HEK293 (cell line): ENCODE measurements at regions not wholly inside any gene's neighbourhood (a gene's known extent, or its start where the extent isn't known, plus 50 kb on each side); places are given as distances from the start of the nearest gene placed in this dataset.
"Not testable (repeated sequence)": the region's sequence is repeated elsewhere in the genome, so short reads cannot be mapped to it uniquely, and the experiment has no call there.

Source experiments
- CTCF ChIA-PET: fragments of 350-600 bp; formaldehyde crosslinking; extraction: SDS; loops from one replicate; lab custom pipeline; 2021; ENCODE audit warnings: antibody characterized with exemption; lab: Yijun Ruan, JAX
- POLR2A ChIA-PET: fragments of 300-600 bp; formaldehyde crosslinking; extraction: SDS; loops from one replicate; lab custom pipeline; 2020; ENCODE audit warnings: antibody characterized with exemption, inconsistent platforms; lab: Yijun Ruan, JAX
- H3K27ac ChIP-seq: fragments of 200-500 bp; sonication (Bioruptor generic); 2 replicates; pipeline ENCODE4 v1.5.1; 2014; ENCODE audit warnings: low read depth, low read length, control low read depth, inconsistent platforms; ENCODE audit errors: extremely low read depth
- H3K36me3 ChIP-seq, 2 experiments: fragments of 200-500 bp in 1 of 2; sonication (Bioruptor generic) in 1 of 2; 1 replicate in 1 of 2; 2 replicates in 1 of 2; pipeline ENCODE4 v1.5.1; 2014 to 2017; ENCODE audit warnings: inconsistent platforms in 2 of 2, low read length in 2 of 2; ENCODE audit not compliant: control insufficient read depth in 2 of 2, insufficient read depth in 1 of 2
- H3K4me1 ChIP-seq: fragments of 200-500 bp; sonication (Bioruptor generic); 2 replicates; pipeline ENCODE4 v1.5.1; 2014; ENCODE audit warnings: mild to moderate bottlenecking, low read length, inconsistent platforms; ENCODE audit not compliant: control insufficient read depth, insufficient read depth
- H3K4me3 ChIP-seq: 2 replicates; pipeline ENCODE4 v1.5.1; 2011; ENCODE audit warnings: low read depth, mild to moderate bottlenecking, control low read depth, low read length, moderate library complexity
- H3K9me3 ChIP-seq: fragments of 200-500 bp; sonication (Bioruptor generic); 2 replicates; pipeline ENCODE4 v1.5.1; 2014; ENCODE audit warnings: low read depth, low read length, inconsistent platforms; ENCODE audit not compliant: control insufficient read depth, insufficient read depth
- GLI2 ChIP-seq: fragments of 450-650 bp; formaldehyde crosslinking; IDR thresholded peaks from 2 replicates; pipeline ENCODE4; 2017; ENCODE audit warnings: missing biosample characterization, missing genetic modification characterization, low read depth, borderline replicate concordance
- KLF10 ChIP-seq: fragments of 450-650 bp; IDR thresholded peaks from 2 replicates; pipeline ENCODE4 v1.5.1; 2018; ENCODE audit warnings: missing biosample characterization, mild to moderate bottlenecking, missing genetic modification characterization
- PBX3 ChIP-seq: sonication (generic); formaldehyde crosslinking; IDR thresholded peaks from 2 replicates; pipeline ENCODE4 v1.8.1; 2022; ENCODE audit warnings: mild to moderate bottlenecking, moderate library complexity, missing genetic modification reagents
- SETDB1 ChIP-seq: IDR thresholded peaks from one replicate; pipeline ENCODE4 v1.6.1; 2017; ENCODE audit warnings: mild to moderate bottlenecking, low read length, moderate library complexity, mixed read lengths; ENCODE audit not compliant: insufficient read length
- TSHZ1 ChIP-seq: fragments of 450-650 bp; formaldehyde crosslinking; IDR thresholded peaks from 2 replicates; pipeline ENCODE4 v1.5.1; 2016; ENCODE audit warnings: missing biosample characterization, missing genetic modification characterization, borderline replicate concordance
- WT1 ChIP-seq: fragments of 450-650 bp; formaldehyde crosslinking; IDR thresholded peaks from 2 replicates; pipeline ENCODE4 v1.5.1; 2016; ENCODE audit warnings: missing biosample characterization, missing genetic modification characterization
- ZNF114 ChIP-seq: fragments of 450-650 bp; formaldehyde crosslinking; IDR thresholded peaks from 2 replicates; pipeline ENCODE4 v1.5.0; 2017; ENCODE audit warnings: missing biosample characterization, missing genetic modification characterization
- ZNF221 ChIP-seq: fragments of 450-650 bp; formaldehyde crosslinking; IDR thresholded peaks from 2 replicates; pipeline ENCODE4 v1.5.1; 2017; ENCODE audit warnings: missing biosample characterization, missing genetic modification characterization, borderline replicate concordance
- ZNF398 ChIP-seq: fragments of 450-650 bp; formaldehyde crosslinking; IDR thresholded peaks from 2 replicates; pipeline ENCODE4 v1.5.1; 2017; ENCODE audit warnings: missing biosample characterization, missing genetic modification characterization
- ZNF580 ChIP-seq: fragments of 450-650 bp; formaldehyde crosslinking; IDR thresholded peaks from 2 replicates; pipeline ENCODE4 v1.5.1; 2016; ENCODE audit warnings: missing biosample characterization, missing genetic modification characterization
- ZNF843 ChIP-seq: fragments of 450-650 bp; formaldehyde crosslinking; IDR thresholded peaks from 2 replicates; pipeline ENCODE4 v1.5.1; 2016; ENCODE audit warnings: missing biosample characterization, missing genetic modification characterization

- 0 out of 2 replicates have a peak, but pooled peaks have one; percentile 9 for TF ChIP-seq ZNF580 (tag by site-specific recombination)
- TF ChIP-seq ZNF114 (tag by site-specific recombination), result no peak
- ChIA-PET CTCF (interaction anchor here (0.6 kb wide), 1 partner anchor 12 kb away, joined by 3 read pairs; no protein-coding TSS in a partner anchor), POLR2A (no interaction called here)
These were observed 623.5 kb downstream of the MATN1 start for GRCh38 chr1:30099587-30100523.

GRCh38 chr1:30097851-30098250 lies 625.5 kb downstream of the MATN1 start:
- TF ChIP-seq SETDB1, result peak; percentile 57

More at GRCh38 chr1:30099587-30100523, 623.5 kb downstream of the MATN1 start:
- H3K4me1 ChIP-seq, result no peaks in the 10 kb centered on the region
- no peaks in the 10 kb centered on the region for H3K36me3 ChIP-seq
- no peaks in the 10 kb centered on the region for H3K9me3 ChIP-seq
- no peak overlapping the region for H3K4me3 ChIP-seq
- H3K27ac ChIP-seq, result no peak overlapping the region

GRCh38 chr1:30095451-30096025 lies 627.8 kb downstream of the MATN1 start:
- POLR2A ChIA-PET, result no interaction called here
- H3K36me3 ChIP-seq, result no peaks in the 10 kb centered on the region

More at GRCh38 chr1:30097851-30098250, 625.5 kb downstream of the MATN1 start:
- POLR2A ChIA-PET, H3K4me1 ChIP-seq, H3K27ac ChIP-seq, H3K9me3 ChIP-seq, H3K36me3 ChIP-seq, H3K4me3 ChIP-seq: not testable (repeated sequence)
- CTCF ChIA-PET, result interaction anchor here (1.3 kb wide), 1 partner anchor 305 kb away, joined by 3 read pairs; no protein-coding TSS in a partner anchor

More at GRCh38 chr1:30095451-30096025, 627.8 kb downstream of the MATN1 start:
- TF ChIP-seq ZNF398 (tag by site-specific recombination), result no peak
- no peak for TF ChIP-seq PBX3 (CRISPR knock-in tag)
- no peak for TF ChIP-seq ZNF221 (tag by site-specific recombination)
- TF ChIP-seq WT1 (tag by site-specific recombination), result no peak
- no peak for TF ChIP-seq KLF10 (tag by site-specific recombination)
- TF ChIP-seq TSHZ1 (tag by site-specific recombination), result no peak
- no peak for TF ChIP-seq ZNF843 (tag by site-specific recombination)
- no peak for TF ChIP-seq GLI2 (tag by site-specific recombination)
- H3K4me3 ChIP-seq, result no peak overlapping the region
- H3K4me1 ChIP-seq, result no peaks in the 10 kb centered on the region
- H3K9me3 ChIP-seq, result no peaks in the 10 kb centered on the region
- CTCF ChIA-PET, result no interaction called here
- no peak overlapping the region for H3K27ac ChIP-seq
